Psoas muscle (tissue), 7 donors: ENCODE measurements at regions not wholly inside any gene's neighbourhood (a gene's known extent, or its start where the extent isn't known, plus 50 kb on each side); places are given as distances from the start of the nearest gene placed in this dataset.

ENCODE experiments used
- ATAC-seq, 4 donors: fragments of 200-7000 bp; cut with Tn5 transposase; one replicate each; pipeline ENCODE4 v1.9.1; 2020; ENCODE audit warnings: moderate library complexity in 3 of 4, mild to moderate bottlenecking in 2 of 4
- DNase-seq, 2 donors: peaks; one replicate each; pipeline ENCODE4 v3.0.0-alpha.2; 2020
- H3K27ac ChIP-seq: fragments of 200-600 bp; one replicate; pipeline ENCODE4 v1.8.0; 2022
- H3K27me3 ChIP-seq, 3 donors: fragments of 200-600 bp in 1 of 3; one replicate each; pipeline versions ENCODE4 v1.6.1 to v1.8.0; 2013 to 2022; ENCODE audit warnings: low read length in 2 of 3, mild to moderate bottlenecking in 2 of 3, moderate library complexity in 1 of 3; ENCODE audit not compliant: insufficient read depth in 3 of 3
- H3K36me3 ChIP-seq, 2 donors: fragments of 200-600 bp in 1 of 2; one replicate each; pipeline versions ENCODE4 v1.6.1 to v1.8.0; 2013 to 2022; ENCODE audit warnings: low read depth in 1 of 2, mild to moderate bottlenecking in 1 of 2, moderate library complexity in 1 of 2; ENCODE audit not compliant: insufficient read depth in 1 of 2
- H3K4me1 ChIP-seq: fragments of 200-600 bp; one replicate; pipeline ENCODE4 v1.8.0; 2022
- H3K4me3 ChIP-seq: fragments of 200-600 bp; one replicate; pipeline ENCODE4 v1.8.0; 2022; ENCODE audit warnings: mild to moderate bottlenecking
- H3K9me3 ChIP-seq: fragments of 200-600 bp; one replicate; pipeline ENCODE4 v1.8.0; 2022
- CTCF ChIP-seq: fragments of 200-600 bp; IDR thresholded peaks from one replicate; pipeline ENCODE4 v1.8.0; 2022; ENCODE audit warnings: antibody characterized with exemption
- WGBS, 3 donors: extraction: QIAGEN DNeasy Blood & Tissue Kit; methylation state at CpG; one replicate each; pipeline versions ENCODE4 v1.1.6 to v1.1.7; 2013; 5-methylcytosine and 5-hydroxymethylcytosine counted together
- intact Hi-C, 2 donors: fragments of 100-400 bp; cut with DNase I; formaldehyde crosslinking; loops; one replicate each; pipeline versions ENCODE4 v1.11.0 to v1.14.2; 2022
- donor health status: healthy with polysubstance abuse.
- donor health status: DM: no; HTN: no; CAD: no; lungs with moderate emphysema.
- donor health status: Bipolar disorder and iron deficiency.
- donor health status: healthy.
- donor health status: DM: yes; HTN: yes; CAD: no.
- donor health status: DM: no; HTN: no; CAD: no.
- donor health status: DM: yes; HTN: yes; CAD: no.

- no peak for ATAC-seq
- DNase-seq = peak in 1 of 2 donors; percentile 37
- no peak for TF ChIP-seq CTCF
- H3K27ac ChIP-seq = no peak overlapping the region
- no peaks in the 10 kb centered on the region for H3K27me3 ChIP-seq
- no peak overlapping the region for H3K4me3 ChIP-seq
- no peaks in the 10 kb centered on the region for H3K9me3 ChIP-seq
- WGBS, 3 donors = 92 to 96% (median 94%) methylated on average over 16 of the region's 16 CpGs
- H3K4me1 ChIP-seq = no peaks in the 10 kb centered on the region
- intact Hi-C loops = no loop called here
- H3K36me3 ChIP-seq = no peaks in the 10 kb centered on the region
Measured at GRCh38 chr3:83034806-83035703, 1273.6 kb upstream of the GBE1 start.

GRCh38 chr3:83033133-83033532 lies 1271.7 kb upstream of the GBE1 start:
- Histone ChIP-seq H3K27me3 (no peaks in the 10 kb centered on the region), H3K36me3 (no peaks in the 10 kb centered on the region), H3K9me3 (no peaks in the 10 kb centered on the region), H3K27ac (no peak overlapping the region), H3K4me1 (no peaks in the 10 kb centered on the region), H3K4me3 (no peak overlapping the region)
- DNase-seq (no peak), ATAC-seq (no peak)
- intact Hi-C loops = no loop called here
- no peak for TF ChIP-seq CTCF

- Histone ChIP-seq H3K27me3 (no peaks in the 10 kb centered on the region), H3K27ac (no peak overlapping the region), H3K9me3 (no peaks in the 10 kb centered on the region), H3K36me3 (no peaks in the 10 kb centered on the region), H3K4me1 (no peaks in the 10 kb centered on the region), H3K4me3 (no peak overlapping the region)
- intact Hi-C loops = no loop called here
- DNase-seq (no peak), ATAC-seq (no peak)
- 79 to 82% (median 82%) methylated on average over 3 of the region's 3 CpGs for WGBS, 3 donors
- TF ChIP-seq CTCF = no peak
Measured at GRCh38 chr3:83023086-83023485, 1261.6 kb upstream of the GBE1 start.

GRCh38 chr3:83011481-83011880 lies 1250.0 kb upstream of the GBE1 start:
- TF ChIP-seq CTCF = no peak
- Histone ChIP-seq H3K4me3 (no peak overlapping the region), H3K27ac (no peak overlapping the region), H3K9me3 (no peaks in the 10 kb centered on the region), H3K36me3 (no peaks in the 10 kb centered on the region), H3K4me1 (no peaks in the 10 kb centered on the region), H3K27me3 (no peaks in the 10 kb centered on the region)
- DNase-seq = no peak
- intact Hi-C loops = no loop called here
- WGBS, 3 donors = 60 to 64% (median 63%) methylated on average over 4 of the region's 4 CpGs
- ATAC-seq = no peak

GRCh38 chr3:83003917-83004316 lies 1242.5 kb upstream of the GBE1 start:
- Histone ChIP-seq H3K27ac (no peak overlapping the region), H3K9me3 (no peaks in the 10 kb centered on the region), H3K27me3 (no peaks in the 10 kb centered on the region), H3K36me3 (no peaks in the 10 kb centered on the region), H3K4me1 (no peaks in the 10 kb centered on the region), H3K4me3 (no peak overlapping the region)
- 49 to 58% (median 54%) methylated on average over 3 of the region's 3 CpGs for WGBS, 3 donors
- DNase-seq (no peak), ATAC-seq (no peak)
- intact Hi-C loops = no loop called here
- TF ChIP-seq CTCF = no peak
